Mesodermal cell (in vitro differentiated cells): ENCODE measurements at regions not wholly inside any gene's neighbourhood (a gene's known extent, or its start where the extent isn't known, plus 50 kb on each side); places are given as distances from the start of the nearest gene placed in this dataset.

Source experiments
- H3K27ac ChIP-seq: 2 replicates; pipeline ENCODE4 v1.7.0; 2013; ENCODE audit warnings: mild to moderate bottlenecking, low read depth, low read length, moderate library complexity; ENCODE audit not compliant: severe bottlenecking
- H3K36me3 ChIP-seq: 2 replicates; pipeline ENCODE4 v1.7.1; 2013; ENCODE audit warnings: mild to moderate bottlenecking, low read length, moderate library complexity; ENCODE audit not compliant: control insufficient read depth, insufficient read depth
- H3K4me1 ChIP-seq: one replicate; pipeline ENCODE4 v1.7.1; 2013; ENCODE audit warnings: mild to moderate bottlenecking, low read length; ENCODE audit not compliant: insufficient read depth, control insufficient read depth, poor library complexity, severe bottlenecking
- H3K4me3 ChIP-seq: 2 replicates; pipeline ENCODE4 v1.7.0; 2013; ENCODE audit warnings: low read length, control low read depth, mild to moderate bottlenecking; ENCODE audit not compliant: insufficient read depth, poor library complexity, severe bottlenecking; ENCODE audit errors: extremely low read depth
- H3K9me3 ChIP-seq: 2 replicates; pipeline ENCODE4 v1.7.1; 2013; ENCODE audit warnings: mild to moderate bottlenecking, low read length, moderate library complexity; ENCODE audit not compliant: control insufficient read depth
- WGBS, 2 experiments: methylation state at CpG; one replicate each; pipeline ENCODE4 v1.1.5; 2013; ENCODE audit warnings: missing lambda C conversion rate in 2 of 2; ENCODE audit not compliant: insufficient coverage in 2 of 2; 5-methylcytosine and 5-hydroxymethylcytosine counted together

GRCh38 chr2:67002618-67003371, 394.3 kb upstream of the ETAA1 start:
- Histone ChIP-seq H3K9me3 (no peaks in the 10 kb centered on the region), H3K27ac (no peak overlapping the region), H3K36me3 (no peaks in the 10 kb centered on the region), H3K4me3 (no peak overlapping the region), H3K4me1 (no peaks in the 10 kb centered on the region)
- no CpG with 5 or more reads among the region's 5 CpGs for WGBS, 2 experiments

GRCh38 chr2:67006373-67006960, 390.7 kb upstream of the ETAA1 start:
- no peaks in the 10 kb centered on the region for H3K4me1 ChIP-seq
- WGBS, 2 experiments, result 74 to 93% methylated on average over 2 to 3 of the region's 5 CpGs
- no peaks in the 10 kb centered on the region for H3K9me3 ChIP-seq
- H3K36me3 ChIP-seq, result no peaks in the 10 kb centered on the region
- H3K4me3 ChIP-seq, result no peak overlapping the region
- no peak overlapping the region for H3K27ac ChIP-seq

GRCh38 chr2:67008155-67008554, 389.0 kb upstream of the ETAA1 start:
- Histone ChIP-seq H3K4me1 (no peaks in the 10 kb centered on the region), H3K9me3 (no peaks in the 10 kb centered on the region), H3K27ac (no peak overlapping the region), H3K36me3 (no peaks in the 10 kb centered on the region), H3K4me3 (no peak overlapping the region)
- 73 to 83% methylated on average over 1 to 2 of the region's 4 CpGs for WGBS, 2 experiments

- Histone ChIP-seq H3K27ac (no peak overlapping the region), H3K36me3 (no peaks in the 10 kb centered on the region)
Observed at GRCh38 chr2:67012165-67012564, 385.0 kb upstream of the ETAA1 start.

GRCh38 chr2:67013821-67014220, 383.3 kb upstream of the ETAA1 start:
- Histone ChIP-seq H3K27ac (no peak overlapping the region), H3K4me3 (no peak overlapping the region), H3K9me3 (no peaks in the 10 kb centered on the region), H3K4me1 (no peaks in the 10 kb centered on the region), H3K36me3 (no peaks in the 10 kb centered on the region)
- WGBS, 2 experiments, result no CpG with 5 or more reads among the region's 1 CpG

More at GRCh38 chr2:67012165-67012564, 385.0 kb upstream of the ETAA1 start:
- 89 to 100% methylated on average over 1 of the region's 1 CpG for whole genome bisulfite sequencing, 2 experiments
- Histone ChIP-seq H3K4me1 (no peaks in the 10 kb centered on the region), H3K4me3 (no peak overlapping the region), H3K9me3 (no peaks in the 10 kb centered on the region)

GRCh38 chr2:67015681-67016080, 381.5 kb upstream of the ETAA1 start:
- Histone ChIP-seq H3K4me1 (no peaks in the 10 kb centered on the region), H3K36me3 (no peaks in the 10 kb centered on the region), H3K9me3 (no peaks in the 10 kb centered on the region), H3K27ac (no peak overlapping the region), H3K4me3 (no peak overlapping the region)

- WGBS, 2 experiments, result 100% methylated on average over 1 of the region's 1 CpG; no CpG with 5 or more reads in 1 of the 2 experiments
- Histone ChIP-seq H3K36me3 (no peaks in the 10 kb centered on the region), H3K9me3 (no peaks in the 10 kb centered on the region), H3K27ac (no peak overlapping the region), H3K4me1 (no peaks in the 10 kb centered on the region), H3K4me3 (no peak overlapping the region)
Observed at GRCh38 chr2:67018301-67018700, 378.8 kb upstream of the ETAA1 start.

- Histone ChIP-seq H3K4me3 (no peak overlapping the region), H3K27ac (no peak overlapping the region), H3K36me3 (no peaks in the 10 kb centered on the region), H3K9me3 (no peaks in the 10 kb centered on the region), H3K4me1 (no peaks in the 10 kb centered on the region)
- WGBS, 2 experiments, result no CpG with 5 or more reads among the region's 2 CpGs
Observed at GRCh38 chr2:67032076-67032475, 365.1 kb upstream of the ETAA1 start.

GRCh38 chr2:67036444-67036843, 360.7 kb upstream of the ETAA1 start:
- Histone ChIP-seq H3K27ac (no peak overlapping the region), H3K4me1 (no peaks in the 10 kb centered on the region), H3K4me3 (no peak overlapping the region), H3K36me3 (no peaks in the 10 kb centered on the region), H3K9me3 (no peaks in the 10 kb centered on the region)
- WGBS, 2 experiments, result 96 to 100% methylated on average over 4 to 5 of the region's 5 CpGs

- no peak overlapping the region for H3K4me3 ChIP-seq
- WGBS, 2 experiments, result 87 to 89% methylated on average over 6 to 8 of the region's 8 CpGs
Observed at GRCh38 chr2:67037655-67038054, 359.5 kb upstream of the ETAA1 start.

GRCh38 chr2:67038195-67038594, 358.9 kb upstream of the ETAA1 start:
- Histone ChIP-seq H3K4me1 (no peaks in the 10 kb centered on the region), H3K4me3 (no peak overlapping the region), H3K9me3 (no peaks in the 10 kb centered on the region), H3K27ac (no peak overlapping the region), H3K36me3 (no peaks in the 10 kb centered on the region)
- WGBS, 2 experiments, result 80 to 94% methylated on average over 2 of the region's 3 CpGs

More at GRCh38 chr2:67037655-67038054, 359.5 kb upstream of the ETAA1 start:
- Histone ChIP-seq H3K36me3 (no peaks in the 10 kb centered on the region), H3K27ac (no peak overlapping the region), H3K4me1 (no peaks in the 10 kb centered on the region), H3K9me3 (no peaks in the 10 kb centered on the region)
